Heart left ventricle (tissue), 13 donors: ENCODE measurements at regions not wholly inside any gene's neighbourhood (a gene's known extent, or its start where the extent isn't known, plus 50 kb on each side); places are given as distances from the start of the nearest gene placed in this dataset.

ENCODE experiments used
- CTCF ChIP-seq, 12 donors: fragments of 200-600 bp; sonication (generic) in 4 of 12; IDR thresholded peaks; one replicate each; pipeline versions ENCODE4 v1.5.0 to v1.8.0; 2018 to 2022; ENCODE audit warnings: antibody characterized with exemption in 12 of 12, mild to moderate bottlenecking in 5 of 12
- POLR2A ChIP-seq, 2 donors: fragments of 450-650 bp; IDR thresholded peaks; one replicate each; pipeline ENCODE4 v1.6.1; 2017; ENCODE audit warnings: antibody characterized with exemption in 2 of 2, mild to moderate bottlenecking in 2 of 2, moderate library complexity in 2 of 2
- donor health status: ischemic (EF 13 %, LVEDD 7.1; RV severe dilation, severe dysfunction).
- donor health status: DM: no; HTN: yes; CAD: no.
- donor health status: DM: no; HTN: no; CAD: no.
- donor health status: ischemic (EF 25% LVEDD 6.9; RV normal size, moderate dysfunction).
- donor health status: ischemic (EF 25% LVEDD 5.7; RV mildly dilated, moderate dysfunction).
- donor health status: ischemic (EF 35%, LVEDD 5.7; RV mildly dilated, moderate dysfunction).
- donor health status: nonischemic (EF 11% LVEDD 7.7; RV severe dilation, severe dysfunction).
- donor health status: DM: yes; HTN: yes; CAD: no.
- donor health status: PGD.
- donor health status: ischemic (EF 29% LVEDD 5.4; RV normal size, mild dysfunction).
- donor health status: nonischemic (EF 23%, LVEDD 6.1; RV moderate dilation, normal function).

DNA sequence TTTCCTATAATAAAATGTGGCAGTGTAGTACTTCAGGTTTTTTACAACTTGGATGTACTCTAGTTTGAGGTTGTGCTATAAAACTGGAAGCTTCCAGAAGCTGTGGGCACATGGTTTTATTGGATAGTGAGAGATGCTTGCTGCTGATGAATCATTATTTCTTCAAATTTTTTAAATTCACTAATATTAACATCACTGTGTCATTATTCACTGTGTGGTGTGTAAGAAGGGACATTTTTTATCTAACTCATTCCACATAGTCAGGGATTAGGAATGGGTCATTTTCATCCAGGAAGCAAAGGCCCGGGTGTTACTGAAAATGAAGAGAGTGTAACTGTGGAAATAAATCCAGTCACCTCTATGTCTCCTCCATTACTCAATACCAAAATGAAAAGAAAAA, 421.0 kb downstream of the TENT5A start:
- TF ChIP-seq POLR2A (IDR thresholded peaks at IDR 0.05) (no peak), CTCF (IDR thresholded peaks at IDR 0.05) (no peak)
